ENCODE measurements at regions not wholly inside any gene's neighbourhood (a gene's known extent, or its start where the extent isn't known, plus 50 kb on each side); places are given as distances from the start of the nearest gene placed in this dataset.

DNA sequence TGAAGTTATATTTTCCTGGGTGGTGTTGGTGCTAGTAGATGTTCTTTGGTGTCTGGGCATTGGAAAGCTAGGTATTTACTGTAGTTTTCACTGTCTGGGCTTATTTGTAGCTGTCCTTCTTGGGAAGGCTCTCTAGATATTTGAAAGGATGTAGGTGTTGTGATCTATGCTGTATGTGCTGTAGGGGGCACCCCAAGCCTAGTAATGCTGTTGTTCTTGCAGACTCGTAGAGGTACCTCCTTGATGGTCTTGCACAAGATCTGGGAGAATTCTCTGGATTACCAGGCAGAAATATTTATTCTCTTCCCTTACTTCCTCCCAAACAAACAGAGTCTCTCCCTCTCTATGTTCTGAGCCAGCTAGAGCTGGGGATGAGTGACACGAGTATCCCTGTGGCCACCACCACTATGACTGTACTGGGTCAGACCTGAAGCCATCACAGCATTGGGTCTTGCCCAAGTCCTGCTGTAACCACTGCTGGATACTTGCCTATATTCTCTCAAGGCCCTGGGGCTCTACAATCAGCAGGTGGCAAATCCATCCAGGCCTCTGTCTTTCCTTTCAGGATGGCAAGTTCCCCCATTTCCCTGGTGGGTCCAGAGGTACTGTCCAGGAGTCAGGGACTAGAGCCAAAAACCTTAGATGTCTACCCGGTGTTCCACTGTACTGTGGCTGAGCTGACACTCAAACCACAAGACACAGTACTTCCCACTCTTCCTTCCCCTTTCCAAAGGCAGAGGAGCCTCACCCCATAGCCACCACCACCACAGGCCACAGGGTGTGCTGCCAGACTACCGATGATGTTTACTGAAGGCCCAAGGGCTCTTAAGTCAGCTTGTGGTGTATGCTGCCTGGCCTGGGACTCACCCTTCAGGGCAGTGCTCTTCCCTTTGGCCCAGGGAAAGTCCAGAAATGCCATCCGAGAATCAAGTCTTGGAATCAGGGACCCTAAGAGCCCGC, 195.2 kb upstream of the DPPA4 start:
- no peak for DNase-seq (ENCODE audit: low spot score)

DNA sequence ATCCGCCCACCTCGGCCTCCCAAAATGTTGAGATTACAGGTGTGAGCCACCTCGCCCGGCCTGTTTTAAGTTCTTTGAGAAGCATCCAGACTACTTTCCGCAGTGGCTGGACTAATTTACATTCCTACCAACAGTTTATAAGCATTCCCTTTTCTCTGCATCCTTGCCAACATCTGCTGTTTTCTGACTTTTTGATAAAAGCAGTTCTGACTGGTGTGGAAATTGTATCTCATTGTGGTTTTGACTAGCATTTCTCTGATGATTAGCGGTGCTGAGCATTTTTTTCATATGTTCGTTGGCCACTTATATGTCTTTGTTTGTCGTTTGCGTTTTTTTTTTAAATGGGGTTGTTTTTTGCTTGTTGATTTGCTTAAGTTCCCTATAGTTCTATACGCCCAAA, 208.4 kb upstream of the DPPA4 start:
- no peak for DNase-seq (ENCODE audit: low spot score)

DNA sequence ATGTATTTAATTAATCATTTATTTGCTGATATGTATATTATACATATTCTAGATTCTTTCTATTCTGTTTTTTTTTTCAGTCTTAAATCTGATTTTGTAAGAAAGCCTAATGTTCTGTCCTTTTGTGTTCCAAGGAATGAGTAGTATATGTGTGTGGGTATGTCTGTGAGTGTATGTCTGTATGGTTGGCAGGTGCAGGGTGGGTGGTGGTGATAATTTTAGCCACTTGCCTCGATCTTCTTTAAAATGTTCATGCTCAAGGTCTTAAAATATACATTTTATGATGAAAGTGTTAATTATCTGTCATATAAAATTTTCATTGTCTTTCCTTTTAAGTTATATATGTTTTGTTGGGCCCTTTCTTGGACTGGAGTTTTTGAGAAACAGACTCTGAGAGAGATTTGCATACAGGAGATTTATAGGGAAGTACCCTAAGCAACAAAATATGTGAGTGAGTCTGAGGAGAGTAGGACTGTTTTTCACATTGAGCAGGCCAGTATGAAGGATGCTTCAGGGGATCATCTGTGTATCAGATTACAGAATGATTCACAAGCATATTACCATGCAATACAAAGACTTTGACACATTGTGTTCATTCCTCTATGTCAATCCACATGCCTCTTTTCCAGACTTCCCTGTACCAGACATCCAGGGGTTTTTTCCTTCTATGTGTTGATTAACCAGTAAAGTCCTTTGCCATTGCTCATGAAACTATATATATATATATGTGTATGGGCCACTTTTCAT, 211.0 kb upstream of the DPPA4 start:
- no peak for DNase-seq (ENCODE audit: low spot score)

DNA sequence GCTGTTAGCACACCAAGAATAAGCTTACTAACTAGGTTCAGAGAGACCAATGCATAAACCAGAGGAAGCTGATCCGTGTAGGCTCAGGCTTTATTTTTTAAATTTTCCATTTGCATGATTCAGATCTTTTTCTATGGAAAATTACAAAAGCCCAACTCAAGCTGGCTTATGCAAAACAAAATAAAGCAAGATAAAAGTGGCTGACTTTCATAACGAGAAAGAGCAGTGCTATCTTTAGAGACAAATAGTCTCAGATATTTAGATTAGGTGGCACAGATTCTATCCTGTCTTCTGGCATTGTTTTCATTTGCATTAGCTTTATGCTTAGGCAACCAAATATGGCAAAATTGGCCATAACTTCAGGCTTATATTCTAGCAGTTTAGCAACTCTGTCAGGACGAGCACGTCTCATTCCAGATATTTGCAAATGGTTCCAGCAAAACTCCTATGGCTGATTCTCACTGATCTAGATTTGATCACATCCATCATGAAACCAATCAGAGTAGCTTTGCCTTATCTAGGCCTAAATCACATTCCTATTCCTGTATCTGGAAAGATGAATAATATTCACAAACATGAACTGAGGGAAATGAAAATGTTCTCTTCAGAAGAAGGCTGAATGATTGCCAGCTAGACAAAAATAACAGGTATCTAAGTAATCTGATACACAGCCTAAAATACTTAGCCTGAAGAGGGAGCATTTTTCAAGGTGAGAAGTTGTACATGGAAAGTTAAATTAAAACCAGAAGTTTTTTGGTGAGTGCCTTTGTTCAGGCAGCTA, 216.4 kb upstream of the DPPA4 start:
- no peak for DNase-seq (ENCODE audit: low spot score)

DNA sequence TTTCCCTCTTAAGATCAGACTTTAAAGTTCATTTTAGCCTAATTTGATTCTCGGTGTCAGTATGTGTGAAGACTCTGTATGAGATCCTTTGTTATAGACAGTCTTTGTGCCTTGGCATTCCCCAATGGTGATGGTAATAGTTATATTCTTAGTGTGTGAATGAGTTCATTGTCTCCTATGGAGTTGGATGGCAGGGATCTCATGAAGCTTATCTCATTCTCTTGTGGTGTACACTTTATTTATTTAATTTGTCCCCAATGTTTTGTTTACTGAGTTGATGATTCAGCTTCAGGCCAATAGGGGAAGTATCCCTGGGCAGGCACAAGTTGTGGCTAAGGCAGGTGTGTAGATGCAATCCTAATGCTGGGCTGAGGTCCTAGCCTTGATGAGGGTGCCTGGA, 222.0 kb upstream of the DPPA4 start:
- DNase-seq (ENCODE audit: low spot score), result no peak

DNA sequence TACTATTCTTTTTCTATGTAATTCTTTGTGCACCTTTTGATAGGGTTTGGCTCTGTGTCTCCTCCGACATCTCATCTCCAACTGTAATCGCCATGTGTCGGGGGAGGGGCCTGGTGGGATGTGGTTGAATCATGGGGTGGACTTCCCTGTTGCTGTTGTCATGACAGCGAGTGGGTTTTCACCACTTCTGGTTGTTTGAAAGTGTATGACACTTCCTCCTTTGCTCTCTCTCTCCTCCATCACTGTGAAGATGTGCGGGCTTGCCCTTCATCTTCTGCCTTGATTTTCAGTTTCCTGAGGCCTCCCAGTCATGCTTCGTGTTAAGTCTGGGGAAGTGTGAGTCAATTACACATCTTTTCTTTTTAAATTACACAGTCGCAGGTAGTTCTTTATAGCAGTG, 225.8 kb upstream of the DPPA4 start:
- DNase-seq (ENCODE audit: low spot score), result no peak

DNA sequence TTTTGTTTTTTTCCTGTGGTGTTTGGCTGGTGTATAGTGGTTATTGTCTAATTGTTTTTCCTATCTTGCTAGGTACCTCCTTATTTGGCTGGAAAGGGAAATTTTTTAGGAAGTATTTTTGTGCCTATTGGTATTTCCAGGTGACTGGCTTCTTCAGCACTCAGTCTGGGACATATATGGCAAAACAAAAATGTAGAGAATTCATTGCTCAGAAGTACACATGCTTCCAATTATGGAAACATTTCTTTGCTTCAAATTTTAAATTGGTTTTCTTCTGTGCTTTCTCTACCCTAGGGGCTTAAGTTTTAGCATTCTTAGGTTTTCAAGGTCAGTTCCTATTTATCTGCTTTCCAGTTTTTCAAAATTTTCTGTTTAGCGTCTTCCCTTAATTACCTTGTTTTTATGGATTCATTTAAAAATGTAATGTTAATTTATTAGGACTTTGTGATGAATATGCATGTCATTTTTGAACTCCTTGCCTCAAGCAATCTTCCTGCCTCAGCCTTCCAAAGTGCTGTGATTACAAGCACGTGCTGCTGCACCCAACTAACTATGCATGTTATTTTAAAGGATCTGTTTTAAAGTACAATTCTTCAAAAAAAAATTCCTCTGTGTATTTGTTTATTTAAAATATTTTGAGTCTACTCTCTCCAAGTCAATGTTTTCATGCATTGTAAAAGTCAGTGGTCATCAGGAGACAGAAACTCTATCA, 231.9 kb upstream of the DPPA4 start:
- DNase-seq (ENCODE audit: low spot score), result no peak

DNA sequence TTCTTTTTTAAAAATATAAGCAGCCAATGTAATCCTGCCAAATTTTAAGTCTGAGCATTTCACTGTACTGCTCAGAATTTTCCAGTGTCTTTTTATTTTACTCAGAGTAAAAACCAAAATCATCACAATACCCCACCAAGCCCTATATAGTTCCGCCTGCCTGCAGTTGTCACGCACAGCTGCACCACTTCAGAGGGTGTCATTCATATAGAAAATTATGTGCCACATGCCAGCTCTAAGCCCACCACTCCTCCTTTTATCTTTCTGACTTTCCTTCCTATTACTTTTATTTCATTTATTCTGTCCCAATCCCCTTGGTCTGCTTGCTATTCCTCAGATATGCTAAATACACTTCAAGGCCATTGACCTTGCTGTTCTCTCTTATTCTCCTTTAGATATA, 233.1 kb upstream of the DPPA4 start:
- DNase-seq (ENCODE audit: low spot score), result no peak

DNA sequence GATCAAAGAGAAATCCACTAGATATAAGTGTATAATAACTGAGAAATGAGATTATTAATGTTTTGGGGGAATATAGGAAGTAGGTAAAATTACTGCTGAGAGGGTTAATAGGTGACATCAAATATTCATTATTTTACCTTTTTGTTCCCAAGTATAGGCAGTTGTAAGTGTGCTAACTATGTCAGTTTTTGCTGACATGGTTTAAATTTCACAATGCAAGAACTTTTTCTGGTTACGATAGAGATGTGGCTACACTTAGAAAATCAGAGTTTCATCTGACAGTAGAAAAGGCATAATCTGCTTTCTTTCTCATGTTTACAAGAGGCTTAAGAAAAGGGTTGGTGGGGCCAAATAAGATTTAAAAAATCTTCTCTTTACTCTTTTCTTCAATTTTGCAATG, 235.0 kb upstream of the DPPA4 start:
- DNase-seq (ENCODE audit: low spot score), result no peak

DNA sequence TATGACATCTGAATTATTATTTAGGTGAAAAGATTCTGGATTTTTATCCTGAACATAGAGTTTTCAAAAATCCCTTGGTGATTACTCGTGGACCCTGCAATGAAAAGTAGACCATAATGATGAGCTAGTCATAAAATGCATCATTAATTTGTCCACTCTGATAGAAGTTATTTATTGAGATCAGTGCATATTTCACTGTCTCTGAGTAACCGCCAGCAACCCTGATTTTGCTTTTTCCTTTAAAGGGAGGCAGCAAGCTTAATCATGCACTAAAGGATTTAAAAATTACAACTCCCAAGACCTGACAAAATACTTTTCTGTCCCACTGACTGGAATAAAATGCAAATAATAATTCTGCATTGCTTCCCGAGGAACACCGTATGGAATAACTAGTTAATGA, 259.6 kb upstream of the DPPA4 start:
- no peak for DNase-seq (ENCODE audit: low spot score)

DNA sequence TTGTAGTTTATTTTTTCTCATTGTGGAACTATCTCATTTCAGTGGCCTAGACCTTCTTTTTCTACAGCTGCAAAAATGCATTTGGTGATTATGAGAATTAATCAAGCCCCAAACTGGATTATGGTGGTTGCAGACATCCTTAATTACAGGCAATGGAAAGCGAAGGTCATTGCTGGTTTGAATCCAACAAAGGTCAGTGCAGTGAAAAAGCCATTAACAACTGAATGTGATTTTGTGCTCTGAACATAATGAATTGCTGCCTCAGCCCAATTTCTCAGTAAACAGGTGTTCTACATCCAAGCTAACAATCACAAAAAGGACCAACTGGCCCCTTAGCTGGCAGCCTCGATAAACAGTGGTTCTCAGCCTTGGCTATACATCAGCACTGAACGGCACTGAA, 260.1 kb upstream of the DPPA4 start:
- DNase-seq (ENCODE audit: low spot score), result no peak

DNA sequence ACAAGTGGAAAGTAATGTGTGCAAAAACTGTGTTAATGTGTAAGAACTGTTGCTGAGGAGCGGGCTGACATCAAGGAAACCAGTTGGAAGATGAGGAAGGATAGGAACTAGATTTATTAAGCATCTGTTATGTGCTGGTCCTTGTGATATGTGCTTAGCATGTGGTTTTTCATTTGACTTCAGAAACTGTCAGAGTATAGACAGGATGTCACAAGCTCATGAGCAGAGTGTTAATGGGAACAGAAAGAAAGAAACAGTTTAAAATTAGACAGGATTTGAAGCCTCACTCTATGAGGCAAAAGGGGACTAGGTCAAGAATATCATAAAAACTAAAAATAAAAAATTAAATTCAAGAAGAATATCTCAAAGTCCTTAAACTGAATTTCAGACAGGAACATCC, 270.6 kb upstream of the DPPA4 start:
- DNase-seq (ENCODE audit: low spot score), result no peak

DNA sequence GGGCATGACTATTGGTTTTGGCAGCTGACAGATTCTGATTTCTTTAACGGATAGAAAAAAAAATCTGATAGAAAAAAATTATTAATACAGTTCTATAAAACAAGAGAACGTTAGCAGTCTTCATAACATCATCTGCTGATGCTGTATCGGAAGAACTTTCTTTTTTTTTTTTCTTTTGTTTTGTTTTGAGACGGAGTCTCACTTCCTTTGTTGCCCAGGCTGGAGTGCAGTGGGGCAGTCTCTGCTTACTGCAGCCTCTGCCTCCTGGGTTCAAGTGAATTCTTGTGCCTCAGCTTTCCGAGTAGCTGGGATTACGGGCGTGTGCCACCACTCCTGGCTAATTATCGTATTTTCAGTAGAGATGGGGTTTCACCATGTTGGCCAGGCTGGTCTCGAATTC, 271.2 kb upstream of the DPPA4 start:
- no peak for DNase-seq (ENCODE audit: low spot score)

DNA sequence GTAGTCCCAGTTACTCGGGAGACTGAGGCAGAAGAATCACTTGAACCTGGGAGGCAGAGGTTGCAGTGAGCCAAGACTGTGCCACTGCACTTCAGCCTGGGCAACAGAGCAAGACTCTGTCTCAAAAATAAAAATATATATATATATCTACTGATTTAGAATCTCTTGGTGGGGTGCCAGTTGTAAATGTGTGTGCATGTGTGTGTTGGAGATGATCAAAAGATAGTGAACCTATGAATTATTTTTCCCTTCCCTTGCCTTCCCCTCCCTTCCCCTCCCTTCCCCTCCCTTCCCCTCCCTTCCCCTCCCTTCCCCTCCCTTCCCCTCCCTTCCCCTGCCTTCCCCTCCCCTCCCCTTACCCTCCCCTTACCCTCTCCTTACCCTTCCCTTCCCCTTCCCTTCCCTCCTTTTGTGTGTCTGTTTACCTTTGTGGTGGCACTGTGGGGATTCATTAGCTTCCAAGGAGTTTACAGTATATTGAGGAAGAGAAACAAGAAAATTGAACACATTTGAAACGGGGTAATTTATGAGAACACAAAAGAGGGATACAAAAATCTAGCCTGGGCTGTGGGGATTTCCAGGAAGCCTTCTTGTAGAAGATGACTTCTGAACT, 281.5 kb upstream of the DPPA4 start:
- DNase-seq (ENCODE audit: low spot score), result no peak

DNA sequence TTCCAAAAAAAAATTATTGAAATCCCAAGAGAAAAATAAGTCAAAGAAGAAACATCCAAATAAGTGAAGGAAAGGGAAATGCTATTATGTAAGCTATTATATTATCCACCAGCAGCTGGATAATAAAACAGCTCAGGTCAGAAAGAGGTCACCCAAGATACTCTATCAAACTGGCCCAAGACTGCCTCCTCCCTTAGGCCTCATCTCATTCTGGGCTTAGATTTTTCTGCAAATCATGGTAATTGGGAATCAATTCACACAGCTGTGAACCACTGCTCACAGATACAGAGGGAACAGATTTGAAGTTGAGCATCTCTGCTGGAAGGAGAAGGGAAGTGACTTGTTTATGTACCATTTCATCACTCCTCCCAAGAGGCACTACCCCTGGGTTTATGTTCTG, 294.6 kb upstream of the DPPA4 start:
- DNase-seq (ENCODE audit: low spot score), result no peak

DNA sequence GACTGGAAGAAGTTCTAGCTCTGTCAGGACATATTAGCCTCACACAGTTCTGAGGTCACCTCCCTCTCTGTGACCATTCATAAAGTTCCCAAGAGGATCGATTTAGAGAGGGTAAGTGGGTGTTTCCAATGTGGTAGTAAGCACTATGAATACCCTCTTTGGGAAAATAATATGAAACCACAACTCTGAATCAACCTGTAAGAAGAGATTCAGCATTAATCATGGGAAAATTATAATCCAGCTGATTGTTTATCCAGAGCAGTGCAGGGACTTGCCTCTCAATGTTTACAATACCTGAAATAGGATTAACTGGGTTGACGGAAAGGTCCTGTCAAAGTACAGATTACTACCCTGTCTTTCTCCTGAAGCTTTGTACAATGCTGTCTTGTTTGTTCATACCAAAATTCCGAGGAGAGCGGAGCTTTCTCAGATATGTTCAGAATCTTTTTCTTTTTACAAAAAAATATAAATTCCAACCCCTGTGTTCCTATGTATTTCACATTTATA, 302.9 kb upstream of the DPPA4 start:
- DNase-seq (ENCODE audit: low spot score), result no peak

DNA sequence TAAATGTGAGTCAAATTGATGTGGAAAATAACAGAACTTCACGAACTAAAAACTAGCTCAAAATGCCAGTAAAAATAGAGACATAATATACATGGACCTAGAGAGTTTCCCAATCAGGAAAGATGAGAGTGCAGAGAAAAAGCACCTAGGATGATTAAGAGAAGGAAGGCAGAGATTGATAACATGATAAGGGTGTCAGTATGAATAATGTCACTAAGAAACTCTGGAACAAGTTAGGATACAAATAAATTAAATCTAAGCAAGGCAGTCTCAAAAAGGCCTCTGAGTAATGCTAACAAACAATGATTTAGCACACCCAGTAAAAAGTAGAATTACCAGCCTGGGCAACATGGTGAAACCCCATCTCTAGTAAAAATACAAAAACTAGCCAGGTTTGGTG, 304.7 kb upstream of the DPPA4 start:
- no peak for DNase-seq (ENCODE audit: low spot score)

DNA sequence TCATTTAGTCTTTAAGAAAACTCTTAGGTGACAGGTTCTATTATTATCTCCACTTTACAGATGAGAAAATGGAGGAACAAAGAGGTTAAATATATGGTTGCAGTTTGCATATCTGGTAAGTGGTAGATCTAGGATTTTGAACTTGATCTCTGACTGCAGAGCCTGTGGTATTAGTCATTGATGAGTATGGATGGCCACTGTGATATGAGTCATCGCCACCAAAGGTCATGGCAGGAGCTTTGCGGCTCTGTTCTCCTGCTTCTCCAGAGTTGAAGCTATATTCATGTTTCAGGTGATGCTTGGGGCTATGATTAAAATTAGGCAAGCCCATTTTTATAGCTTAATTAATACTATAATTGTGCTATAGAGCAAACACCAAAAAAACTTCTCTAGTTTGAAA, 306.2 kb upstream of the DPPA4 start:
- no peak for DNase-seq (ENCODE audit: low spot score)

DNA sequence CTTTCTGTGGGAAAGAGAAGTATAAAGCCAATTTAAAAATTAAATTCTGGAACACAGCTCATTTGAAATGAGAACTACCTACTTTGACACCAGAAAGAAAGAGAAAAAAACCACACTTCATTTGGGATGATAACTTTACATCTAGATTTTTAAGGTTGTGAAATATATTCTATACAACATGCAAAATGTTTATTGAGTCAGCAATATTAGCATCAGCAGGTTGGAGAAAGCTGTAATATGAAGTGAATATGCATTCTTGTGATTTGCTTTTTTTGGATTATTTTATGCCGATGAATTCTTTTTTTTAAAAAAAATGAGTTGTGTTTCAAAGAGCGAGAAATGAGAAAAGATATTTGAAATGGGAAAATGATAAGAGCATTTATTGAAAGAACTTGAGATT, 307.0 kb upstream of the DPPA4 start:
- DNase-seq (ENCODE audit: low spot score), result no peak

DNA sequence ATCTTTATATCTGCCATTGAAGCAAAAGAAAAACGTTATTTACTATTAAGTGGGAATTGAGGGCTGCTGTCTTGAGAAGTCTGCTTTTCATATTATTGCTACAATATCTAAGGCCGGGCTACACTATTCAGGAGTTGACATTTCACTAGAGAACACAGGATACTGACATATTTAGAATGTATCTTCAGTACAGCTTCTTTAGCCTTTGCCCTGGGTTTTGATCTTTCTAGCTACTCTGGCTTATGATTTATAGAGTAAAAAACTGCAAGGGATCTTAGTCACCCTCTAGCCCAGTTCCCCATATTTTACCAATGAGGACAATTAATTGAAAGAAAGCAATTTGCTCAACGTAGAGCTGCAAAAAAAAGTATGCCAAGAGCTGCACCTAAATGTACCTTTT, 307.4 kb upstream of the DPPA4 start:
- DNase-seq (ENCODE audit: low spot score), result no peak

DNA sequence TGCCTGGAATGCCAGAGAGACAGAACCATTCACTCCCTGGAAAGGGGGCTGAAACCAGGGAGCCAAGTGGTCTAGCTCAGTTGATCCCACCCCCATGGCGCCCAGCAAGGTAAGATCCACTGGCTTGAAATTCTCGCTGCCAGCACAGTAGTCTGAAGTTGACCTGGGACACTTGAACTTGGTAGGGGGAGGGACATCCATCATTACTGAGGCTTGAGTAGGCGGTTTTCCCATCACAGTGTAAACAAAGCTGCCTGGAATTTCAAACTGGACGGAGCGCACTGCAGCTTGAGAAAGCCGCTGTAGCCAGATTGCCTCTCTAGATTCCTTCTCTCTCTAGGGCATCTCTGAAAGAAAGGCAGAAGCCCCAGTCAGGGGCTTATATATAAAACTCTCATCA, 310.7 kb upstream of the DPPA4 start:
- no peak for DNase-seq (ENCODE audit: low spot score)

All from D341Med (cell line).